SK-N-SH treated with all-trans-retinoic acid at 6 μM for 48 hours (cell line): ENCODE measurements at regions not wholly inside any gene's neighbourhood (a gene's known extent, or its start where the extent isn't known, plus 50 kb on each side); places are given as distances from the start of the nearest gene placed in this dataset.

Experiments
- CSDC2 ChIP-seq: fragments of 250-450 bp; sonication (Bioruptor Pico); IDR thresholded peaks from 2 replicates; pipeline ENCODE4 v1.5.0; 2020; ENCODE audit warnings: mild to moderate bottlenecking, moderate library complexity
- ZNF70 ChIP-seq: fragments of 450-650 bp; formaldehyde crosslinking; IDR thresholded peaks from 2 replicates; pipeline ENCODE4 v1.5.0; 2020; ENCODE audit warnings: mild to moderate bottlenecking, moderate library complexity

GRCh38 chr1:106360252-106360651, 696.2 kb upstream of the PRMT6 start:
- no peak for TF ChIP-seq CSDC2 (CRISPR knock-in tag)
- TF ChIP-seq ZNF70: no peak
